Ramos (cell line): ENCODE measurements at regions not wholly inside any gene's neighbourhood (a gene's known extent, or its start where the extent isn't known, plus 50 kb on each side); places are given as distances from the start of the nearest gene placed in this dataset.

Experiments used
- in situ Hi-C: fragments of 300-500 bp; cut with MboI; formaldehyde crosslinking; loops from one replicate; pipeline ENCODE4 v1.14.3; 2022; ENCODE audit warnings: low sequenced_read_pairs; ENCODE audit not compliant: unreplicated experiment

DNA sequence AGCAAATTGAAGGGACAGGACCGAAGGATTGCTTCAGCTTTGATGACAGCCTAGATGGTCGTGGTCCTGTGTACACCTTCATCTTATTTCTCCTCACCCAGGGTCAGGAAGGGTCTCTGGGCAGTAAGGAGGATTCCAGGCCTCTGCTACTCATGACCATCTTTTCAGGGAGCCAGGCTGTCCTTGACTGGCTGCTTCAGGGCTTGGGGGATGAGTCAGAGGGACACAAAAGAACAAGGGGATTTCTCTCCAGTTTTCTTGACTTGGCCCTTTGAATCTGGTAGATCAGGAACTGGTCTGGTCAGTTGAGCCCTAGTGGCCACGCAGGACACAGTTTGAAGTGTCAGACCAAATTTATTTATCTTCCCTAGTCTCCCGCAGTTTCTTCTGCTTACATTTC lies 402.1 kb upstream of the CHD6 start:
- in situ Hi-C loops, result no loop called here

DNA sequence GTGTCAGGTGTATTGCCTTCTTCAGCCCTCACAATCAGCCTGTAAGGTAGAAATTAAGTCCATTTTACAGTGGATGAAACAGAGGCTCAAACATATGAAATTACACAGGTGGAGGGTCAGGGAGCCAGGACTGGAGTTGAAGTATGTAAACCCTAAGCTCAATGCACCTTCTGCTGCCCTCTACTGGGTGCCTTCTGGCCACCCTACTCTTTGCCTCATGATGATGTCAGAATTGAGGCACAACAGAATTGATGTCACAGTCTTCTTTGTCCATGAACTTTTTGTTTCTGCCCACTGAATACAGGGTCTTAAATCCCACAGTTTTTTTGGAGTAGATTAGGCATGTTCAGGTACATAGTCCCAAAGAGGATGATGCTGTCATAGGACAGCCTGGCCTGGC lies 400.8 kb upstream of the CHD6 start:
- in situ Hi-C loops, result no loop called here

DNA sequence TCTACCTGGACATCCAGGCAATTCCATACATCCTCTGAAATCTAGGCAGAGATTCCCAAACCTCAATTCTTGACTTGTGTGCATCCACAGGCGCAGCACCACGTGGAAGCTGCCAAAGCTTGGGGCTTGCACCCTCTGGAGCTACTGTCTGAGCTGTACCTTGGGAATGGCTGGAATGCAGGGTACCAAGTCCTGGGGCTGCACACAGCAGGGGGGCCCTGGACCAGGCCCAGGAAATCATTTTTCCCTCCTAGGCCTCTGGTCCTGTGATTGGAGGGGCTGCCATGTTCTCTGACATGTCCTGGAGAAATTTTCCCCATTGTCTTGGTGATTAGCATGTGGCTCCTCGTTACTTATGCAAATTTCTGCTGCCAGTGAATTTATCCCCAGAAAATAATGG lies 391.9 kb upstream of the CHD6 start:
- in situ Hi-C loops, result no loop called here

DNA sequence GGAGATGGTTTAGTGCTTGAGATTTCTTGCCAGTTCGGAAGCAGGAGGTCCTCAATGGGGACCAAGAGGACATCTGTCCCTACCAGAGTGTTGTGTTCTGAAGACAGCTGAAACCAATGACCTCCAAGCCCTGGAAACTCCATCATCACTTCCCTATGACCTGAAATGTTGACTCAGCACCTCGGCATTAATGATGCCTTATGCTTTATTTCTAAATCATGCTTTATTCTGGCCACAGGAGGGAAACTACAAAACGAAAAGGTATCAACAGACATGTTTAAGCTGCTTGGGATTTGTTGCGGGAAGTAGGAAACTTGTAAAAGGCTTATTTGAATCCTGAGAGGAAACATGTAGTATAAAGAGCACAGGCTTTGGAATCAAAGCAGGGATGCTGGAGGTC lies 389.1 kb upstream of the CHD6 start:
- in situ Hi-C loops, result no loop called here

DNA sequence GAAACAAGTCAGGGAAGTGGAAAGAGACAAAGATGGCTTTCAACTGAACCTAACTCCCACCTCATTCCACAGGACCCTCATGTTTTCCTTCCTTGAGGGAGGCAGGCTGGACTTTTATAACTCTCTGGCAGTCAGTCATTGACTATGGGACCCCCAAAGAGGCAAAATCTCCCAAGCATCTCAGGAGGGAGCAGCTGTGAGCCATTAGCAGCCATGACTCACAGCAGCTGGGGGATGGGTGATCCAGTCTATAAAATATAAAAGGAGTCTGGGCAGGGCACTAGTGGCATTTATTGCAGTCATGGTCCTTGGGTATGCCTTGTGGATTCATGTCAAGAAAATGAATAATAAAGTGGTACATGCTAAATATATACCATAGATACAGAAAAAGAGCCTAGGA lies 387.0 kb upstream of the CHD6 start:
- in situ Hi-C loops, result no loop called here

DNA sequence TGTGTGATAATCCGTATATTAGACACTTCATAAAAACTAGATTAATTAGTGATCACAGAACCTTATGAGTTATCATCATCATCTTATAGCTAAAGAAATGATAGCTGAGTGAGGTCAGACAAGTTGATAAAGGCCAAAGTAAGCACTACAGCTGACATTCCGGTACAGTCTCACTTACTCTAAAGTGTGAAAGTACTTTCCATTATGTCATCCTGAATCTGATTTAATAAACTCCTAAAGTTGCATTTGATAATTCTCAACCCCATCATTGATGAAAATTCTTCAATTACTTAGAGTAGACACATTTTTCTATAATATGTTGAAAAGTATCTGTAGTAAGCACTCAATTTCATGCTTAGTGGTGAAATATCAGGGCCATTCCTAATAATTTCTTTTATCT lies 385.2 kb upstream of the CHD6 start:
- in situ Hi-C loops, result no loop called here

DNA sequence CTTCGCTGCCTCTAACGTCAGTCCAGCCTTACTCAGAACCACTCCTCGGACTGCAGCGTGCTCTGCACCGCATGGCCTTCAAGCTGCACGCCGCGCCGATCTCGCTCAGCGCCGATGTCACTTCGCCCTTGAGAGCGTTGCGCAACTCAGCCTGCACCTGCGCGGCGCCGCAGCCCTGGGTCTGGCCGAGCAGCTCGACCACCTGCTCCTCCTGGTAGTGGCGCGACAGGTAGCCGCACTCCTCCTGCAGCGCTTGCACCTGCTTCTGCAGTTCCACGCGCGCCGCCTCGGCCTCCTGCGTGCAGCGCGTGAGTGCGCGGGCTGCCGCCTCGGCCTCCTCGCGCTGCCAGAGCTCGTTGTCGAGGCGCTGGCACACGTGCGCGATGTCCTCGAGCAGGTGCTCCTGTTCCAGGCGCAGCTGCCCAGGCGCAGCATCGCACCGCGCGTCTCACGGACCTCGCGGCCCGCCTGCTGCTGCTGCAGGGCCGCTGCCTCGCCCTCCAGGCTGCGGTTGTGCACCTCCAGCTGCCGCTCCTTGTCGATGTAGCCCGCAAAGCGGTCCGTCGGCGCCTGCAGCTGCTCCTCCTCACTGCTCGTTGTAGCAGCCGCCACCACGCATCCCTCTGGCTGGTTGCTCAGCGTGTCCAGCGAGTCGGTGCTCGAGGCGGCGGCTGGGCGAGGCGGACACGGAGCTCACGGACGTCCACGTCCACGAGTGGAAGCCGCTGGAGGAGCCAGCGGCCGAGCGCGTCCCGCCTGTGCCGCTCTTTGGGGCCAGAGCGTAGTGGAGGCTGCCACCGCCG lies 380.6 kb upstream of the CHD6 start:
- in situ Hi-C loops, result no loop called here

DNA sequence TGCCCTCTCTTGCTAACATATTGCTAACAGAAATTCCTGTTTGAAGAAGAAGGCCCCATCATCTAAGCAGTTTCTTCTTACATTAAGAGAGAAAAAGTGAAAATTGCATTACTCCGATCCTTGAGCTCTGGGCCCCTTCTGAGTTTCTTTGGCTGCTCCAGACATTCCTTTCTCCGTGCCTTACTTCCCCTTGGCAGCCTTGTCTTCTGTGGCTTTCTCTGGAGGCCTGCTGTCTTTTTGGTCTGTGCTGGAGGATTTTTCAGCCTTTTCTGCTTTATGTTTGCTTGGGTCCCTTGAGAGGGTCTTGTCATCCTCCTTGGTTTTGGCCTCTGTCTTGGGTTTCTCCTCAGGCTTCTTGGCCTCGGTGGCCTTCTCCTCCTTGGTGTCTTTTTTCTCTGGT lies 378.8 kb upstream of the CHD6 start:
- in situ Hi-C loops, result no loop called here

DNA sequence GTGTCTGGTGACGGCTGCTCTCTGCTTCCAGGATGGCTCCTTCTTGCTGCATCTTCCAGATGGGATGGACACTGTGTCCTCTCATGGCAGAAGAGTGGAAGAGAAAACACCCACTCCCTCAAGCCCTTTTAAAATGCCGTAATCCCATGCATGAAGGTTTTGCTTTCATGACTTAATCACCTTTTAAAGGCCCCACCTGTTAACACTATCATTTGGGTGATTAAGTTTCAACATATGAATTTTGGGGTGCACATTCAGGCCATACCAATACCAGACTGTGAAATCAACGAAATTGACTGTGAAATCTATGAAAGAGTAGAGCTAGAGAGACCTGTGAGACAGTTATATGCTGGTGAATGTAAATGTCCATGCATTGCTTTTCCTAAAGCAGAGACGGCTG lies 374.3 kb upstream of the CHD6 start:
- in situ Hi-C loops, result no loop called here

DNA sequence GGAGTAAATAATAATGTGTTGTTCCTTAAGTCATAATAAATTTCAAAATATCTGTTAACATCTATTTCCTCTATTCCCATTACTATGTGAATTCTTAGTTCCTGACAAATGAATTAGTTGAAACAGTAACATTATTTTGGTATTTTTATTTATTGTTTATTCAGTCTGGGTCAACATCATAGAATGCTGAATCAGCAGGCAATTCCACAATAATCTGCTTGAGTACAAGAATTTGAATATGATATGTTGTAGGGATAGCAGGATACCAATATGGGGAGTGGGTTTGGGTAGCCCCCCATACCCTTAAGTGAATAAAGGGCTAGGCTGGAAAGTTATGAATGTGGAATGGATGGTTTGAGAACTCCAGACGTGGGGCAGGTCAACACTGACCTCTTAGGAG lies 373.2 kb upstream of the CHD6 start:
- in situ Hi-C loops, result no loop called here

DNA sequence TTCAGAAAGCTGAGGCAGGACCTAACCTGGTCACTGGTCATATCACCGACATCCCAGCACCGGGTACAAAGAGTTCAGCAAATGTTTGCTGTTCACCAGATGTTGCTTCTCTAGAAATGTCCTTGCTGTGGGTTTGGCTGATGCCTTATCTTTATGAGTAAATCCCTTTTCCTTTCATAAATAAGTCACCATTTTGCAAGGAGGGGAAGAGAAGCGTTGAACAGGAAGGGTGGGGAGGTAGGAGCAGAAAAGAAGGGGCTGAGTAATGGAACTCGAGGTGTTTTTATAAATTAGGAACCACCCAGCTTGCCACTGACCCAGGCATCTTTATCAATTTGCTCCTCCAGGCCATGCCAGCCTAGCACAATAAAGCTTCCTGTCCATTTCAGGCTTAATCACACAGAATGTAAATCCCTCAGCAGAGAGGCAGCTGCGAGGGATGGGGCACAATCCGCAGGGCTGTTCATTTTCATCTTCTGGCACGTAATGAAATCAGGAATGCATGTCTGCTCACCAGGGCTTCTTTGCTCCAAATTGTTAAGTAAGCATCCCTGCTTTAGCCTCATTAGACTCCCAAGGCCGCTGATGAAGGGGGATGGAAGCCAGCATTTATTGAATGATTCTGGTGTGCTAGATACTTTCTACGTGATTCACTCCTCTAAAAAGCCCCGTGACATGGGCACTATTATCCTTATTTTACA lies 371.9 kb upstream of the CHD6 start:
- in situ Hi-C loops, result no loop called here

DNA sequence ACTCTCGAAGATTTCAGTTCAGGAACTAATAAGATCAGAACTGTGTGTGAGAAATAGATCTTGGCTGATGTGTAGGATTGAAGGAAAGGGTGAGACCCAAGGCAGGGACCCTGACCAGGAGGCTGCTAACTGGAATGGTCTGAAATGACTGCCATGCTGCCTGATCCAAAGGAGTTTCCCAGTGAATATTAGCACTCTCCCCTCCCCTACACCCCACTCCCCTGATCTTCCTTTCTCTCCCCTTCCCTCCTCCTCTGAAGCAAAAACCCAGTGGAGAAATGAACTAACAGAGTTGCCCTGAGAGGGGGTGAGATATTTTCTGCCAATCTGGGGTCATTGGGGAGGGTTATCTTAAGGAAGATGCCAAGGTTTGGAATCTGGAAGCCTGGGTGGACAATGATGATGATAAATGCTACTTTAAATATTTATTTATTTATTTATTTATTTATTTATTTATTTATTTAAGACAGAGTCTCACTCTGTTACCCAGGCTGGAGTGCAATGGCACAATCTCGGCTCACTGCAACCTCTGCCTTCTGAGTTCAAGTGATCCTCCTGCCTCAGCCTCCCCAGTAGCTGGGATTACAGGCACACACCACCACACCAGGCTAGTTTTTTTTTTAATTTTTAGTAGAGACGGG lies 371.0 kb upstream of the CHD6 start:
- in situ Hi-C loops, result no loop called here

DNA sequence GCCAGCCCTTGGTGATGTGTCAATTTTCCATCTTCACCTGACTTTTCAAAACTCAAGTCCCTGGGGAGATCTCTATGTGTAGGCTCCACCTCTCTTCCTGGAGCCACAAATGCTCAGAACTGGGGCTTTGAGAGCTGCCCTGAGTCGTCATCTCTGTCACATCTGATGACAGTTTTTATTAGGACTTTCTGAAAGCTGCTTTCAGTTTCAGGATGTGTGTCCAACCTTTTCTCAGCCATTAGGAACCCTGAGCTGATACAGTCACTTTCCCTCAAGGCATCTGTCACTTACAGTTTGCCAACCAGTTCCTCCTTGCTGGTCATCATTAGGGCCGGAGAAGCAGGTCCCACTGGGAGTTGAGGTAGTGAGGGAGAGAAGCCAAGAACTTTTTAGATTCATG lies 365.9 kb upstream of the CHD6 start:
- in situ Hi-C loops, result no loop called here

DNA sequence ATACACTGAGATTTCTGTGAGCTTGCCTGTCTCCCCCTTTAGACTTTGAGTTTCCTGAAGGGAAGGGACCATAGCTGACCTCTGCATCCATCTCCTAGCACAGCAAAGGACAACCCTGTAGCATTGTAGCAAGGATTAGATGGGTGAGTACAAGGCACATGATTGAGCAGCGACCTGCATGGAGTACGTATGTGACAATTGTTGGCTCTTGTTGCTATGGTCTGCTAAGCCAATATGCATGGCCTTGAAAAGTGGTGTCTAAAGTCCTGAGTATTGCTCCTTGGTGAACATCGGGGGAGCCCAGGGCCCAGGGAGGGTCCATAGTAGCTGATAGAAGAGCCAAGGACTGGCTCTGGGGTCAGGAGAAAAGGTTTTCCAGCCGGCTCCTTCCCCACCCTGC lies 365.0 kb upstream of the CHD6 start:
- in situ Hi-C loops, result no loop called here

DNA sequence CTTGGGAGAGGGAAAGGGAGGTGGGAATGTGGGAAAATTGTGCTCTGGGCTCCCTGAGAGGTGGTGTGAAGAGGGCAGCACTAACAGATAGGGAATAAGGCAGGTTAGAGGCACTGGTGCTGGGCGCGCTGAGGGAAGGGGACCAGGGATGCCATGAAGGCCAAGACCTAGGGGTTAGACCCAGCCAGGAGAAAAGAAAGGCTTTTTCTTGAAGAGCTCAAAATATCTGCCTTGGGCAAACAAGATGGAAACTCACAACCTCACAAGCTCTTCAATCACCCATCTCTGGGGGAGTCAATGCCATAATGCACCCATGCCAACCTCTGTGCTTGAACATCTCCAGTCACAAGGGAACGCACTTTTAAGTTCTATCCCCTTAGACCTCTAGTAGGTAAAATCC lies 363.6 kb upstream of the CHD6 start:
- in situ Hi-C loops, result no loop called here

DNA sequence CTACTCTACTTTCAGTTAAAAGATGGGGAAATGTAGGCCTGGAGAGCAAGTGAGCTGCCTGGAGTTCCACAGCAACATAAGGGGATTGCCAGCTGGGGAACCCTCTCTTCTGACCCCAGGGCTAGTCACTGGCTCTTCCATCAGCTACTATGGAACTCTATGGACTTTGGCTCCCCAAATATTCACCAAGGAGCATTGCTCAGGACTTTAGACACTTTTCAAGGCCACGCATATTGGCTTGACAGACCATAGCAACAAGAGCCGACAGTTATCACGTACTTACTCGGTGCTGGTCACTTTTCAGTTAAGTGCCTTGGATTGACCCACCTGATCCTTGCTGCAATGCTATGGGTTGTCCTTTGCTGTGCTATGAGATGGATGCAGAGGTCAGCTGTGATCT lies 360.7 kb upstream of the CHD6 start:
- in situ Hi-C loops, result no loop called here

DNA sequence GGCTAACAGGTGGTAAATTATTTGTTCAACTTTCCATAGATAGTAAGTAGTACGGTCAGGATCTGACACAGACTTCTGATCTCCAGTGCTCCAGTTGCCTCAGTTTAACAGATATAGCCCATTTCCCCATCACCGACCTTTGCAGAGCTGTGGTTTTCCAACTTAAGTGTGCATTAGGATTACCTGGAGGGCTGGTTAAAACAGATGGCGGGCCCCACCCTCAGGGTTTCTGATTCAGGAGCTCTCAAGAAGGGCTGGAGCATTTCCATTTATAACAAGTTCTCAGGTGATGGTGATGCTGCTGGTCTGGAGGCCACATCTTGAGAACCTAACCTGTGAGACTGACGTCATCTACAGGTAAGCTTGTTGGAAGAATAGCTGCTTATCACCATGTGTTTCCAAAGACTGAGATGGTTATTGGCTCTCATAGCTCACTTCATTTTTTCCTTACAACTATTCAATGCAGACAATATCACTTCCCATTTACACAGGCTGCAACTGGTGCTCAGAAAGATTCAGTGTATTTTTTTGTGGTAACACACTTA lies 360.1 kb upstream of the CHD6 start:
- in situ Hi-C loops, result no loop called here

DNA sequence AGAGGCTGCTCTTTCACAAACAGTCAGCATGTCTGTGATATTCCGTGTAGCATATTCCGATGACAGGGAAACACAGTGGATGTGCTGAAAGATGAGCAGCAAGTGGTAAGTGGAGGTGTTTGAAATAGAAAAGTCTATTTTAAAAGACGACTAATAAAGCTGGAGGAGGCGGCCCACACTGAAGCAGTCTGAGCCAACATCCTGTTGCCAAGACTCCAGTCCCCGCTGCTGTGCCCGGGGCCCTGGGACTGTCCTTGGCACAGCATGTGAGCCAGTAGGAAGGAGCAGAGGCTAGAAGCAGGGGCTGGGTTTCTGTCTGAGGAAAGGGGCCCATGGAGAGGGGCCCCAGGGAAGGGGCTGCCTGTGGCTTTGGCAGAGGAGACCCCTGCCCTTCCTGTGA lies 351.5 kb upstream of the CHD6 start:
- in situ Hi-C loops, result no loop called here

DNA sequence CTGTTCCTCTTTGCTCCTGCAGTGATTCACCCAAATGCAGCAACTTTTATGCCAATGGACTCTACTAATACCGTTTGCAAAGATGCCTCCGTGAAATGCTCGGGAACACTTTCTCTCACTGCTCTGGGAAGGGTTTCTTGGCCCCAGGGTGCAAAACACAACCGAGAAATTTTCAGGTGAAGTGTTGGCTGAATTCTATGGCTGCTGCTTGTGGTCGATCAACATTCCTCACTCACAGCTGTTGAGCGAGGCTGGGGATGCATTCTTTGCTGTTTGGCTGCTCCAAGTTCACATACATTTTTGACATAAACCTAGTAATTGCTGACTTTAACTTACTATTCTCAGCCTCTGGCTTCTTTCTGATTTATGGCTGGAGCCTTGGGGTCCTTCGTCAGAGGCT lies 342.0 kb upstream of the CHD6 start:
- in situ Hi-C loops, result no loop called here

DNA sequence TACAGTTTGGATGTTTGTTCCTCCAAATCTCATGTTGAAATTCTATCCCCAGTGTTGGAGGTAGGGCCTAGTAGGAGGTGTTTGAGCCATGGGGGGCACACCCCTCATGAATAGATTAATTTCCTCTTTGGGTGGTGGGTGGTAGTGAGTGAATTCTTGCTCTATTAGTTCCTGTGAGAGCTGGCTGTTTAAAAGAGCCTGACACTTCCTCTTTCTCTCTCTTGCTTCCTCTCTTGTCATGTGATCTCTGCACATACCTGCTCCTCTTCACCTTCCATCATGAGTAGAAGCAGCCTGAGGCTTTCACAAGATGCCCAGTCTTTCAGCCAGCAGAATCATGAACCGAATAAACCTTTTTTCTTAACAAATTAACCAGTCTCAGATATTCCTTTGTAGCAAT lies 340.2 kb upstream of the CHD6 start:
- in situ Hi-C loops, result no loop called here

DNA sequence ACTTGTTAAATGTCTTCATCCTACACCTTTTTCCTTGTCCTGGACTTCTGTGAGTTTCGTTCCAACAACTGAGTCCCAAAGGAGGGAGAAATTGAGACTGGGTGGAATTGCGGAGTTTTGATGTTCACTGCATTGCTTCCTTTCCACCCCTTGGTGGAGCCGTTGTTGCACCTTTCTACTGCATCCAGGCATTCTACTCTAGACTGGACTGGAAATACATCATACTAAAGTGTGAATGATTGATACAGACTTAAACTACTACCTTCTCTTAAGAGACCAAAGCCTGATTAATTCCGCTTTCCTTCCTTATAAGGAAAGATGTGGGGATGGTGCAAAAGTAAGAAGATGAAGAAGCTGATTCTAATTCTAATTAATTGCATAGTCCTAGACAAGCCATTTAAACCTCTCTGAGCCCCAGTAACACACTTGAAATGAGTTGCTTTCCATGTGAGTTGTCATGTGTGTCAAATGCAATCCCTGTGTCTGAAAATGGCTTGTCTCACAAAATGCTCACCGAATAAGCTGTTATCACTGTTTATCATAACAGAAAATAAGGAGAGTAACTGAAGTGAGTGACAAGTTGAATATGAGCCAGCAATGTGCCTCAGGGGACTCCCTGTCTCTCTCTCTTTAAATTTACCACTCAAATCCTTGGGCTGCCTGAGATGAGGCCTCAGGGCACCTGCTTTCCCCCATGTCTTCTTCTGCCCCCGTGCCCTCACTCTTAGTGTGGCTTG lies 338.3 kb upstream of the CHD6 start:
- in situ Hi-C loops, result no loop called here
